Fibroblast of skin of abdomen (primary cell): ENCODE measurements at regions not wholly inside any gene's neighbourhood (a gene's known extent, or its start where the extent isn't known, plus 50 kb on each side); places are given as distances from the start of the nearest gene placed in this dataset.
A peak's percentile ranks its signal among the peaks of the same experiment; 100 is the strongest.

Experiments
- DNase-seq: peaks from one replicate; pipeline ENCODE4 v3.0.0-alpha.2; 2013

- DNase-seq, result peak; percentile 62
Observed at GRCh38 chr5:142433526-142434321, 108.9 kb upstream of the SPRY4 start.

GRCh38 chr5:142432961-142433360 lies 108.1 kb upstream of the SPRY4 start:
- DNase-seq, result no peak

- no peak for DNase-seq
Observed at GRCh38 chr5:142432369-142432863, 107.6 kb upstream of the SPRY4 start.

- no peak for DNase-seq
Observed at GRCh38 chr5:142428773-142429473, 104.1 kb upstream of the SPRY4 start.

GRCh38 chr5:142428036-142428772 lies 103.4 kb upstream of the SPRY4 start:
- DNase-seq, result no peak

- DNase-seq, result no peak
Observed at GRCh38 chr5:142427529-142427928, 102.7 kb upstream of the SPRY4 start.

- DNase-seq, result no peak
Observed at GRCh38 chr5:142427015-142427364, 102.2 kb upstream of the SPRY4 start.

GRCh38 chr5:142426129-142427014 lies 101.6 kb upstream of the SPRY4 start:
- no peak for DNase-seq

GRCh38 chr5:142425286-142426065 lies 100.7 kb upstream of the SPRY4 start:
- DNase-seq, result peak; percentile 75

GRCh38 chr5:142422429-142422828 lies 97.6 kb upstream of the SPRY4 start:
- DNase-seq, result peak; percentile 58

- no peak for DNase-seq
Observed at GRCh38 chr5:142421621-142422397, 97.0 kb upstream of the SPRY4 start.

GRCh38 chr5:142421228-142421617 lies 96.4 kb upstream of the SPRY4 start:
- no peak for DNase-seq

GRCh38 chr5:142420561-142421227 lies 95.9 kb upstream of the SPRY4 start:
- DNase-seq, result no peak

GRCh38 chr5:142412581-142412980 lies 87.8 kb upstream of the SPRY4 start:
- no peak for DNase-seq

GRCh38 chr5:142411656-142412425 lies 87.0 kb upstream of the SPRY4 start:
- DNase-seq, result no peak

GRCh38 chr5:142411103-142411502 lies 86.3 kb upstream of the SPRY4 start:
- DNase-seq, result no peak

- DNase-seq, result no peak
Observed at GRCh38 chr5:142408981-142409481, 84.2 kb upstream of the SPRY4 start.

- DNase-seq, result no peak
Observed at GRCh38 chr5:142408536-142408935, 83.7 kb upstream of the SPRY4 start.

GRCh38 chr5:142405814-142406395 lies 81.1 kb upstream of the SPRY4 start:
- DNase-seq, result no peak
